Right ventricle myocardium superior (tissue), 1 donor: ENCODE measurements at regions not wholly inside any gene's neighbourhood (a gene's known extent, or its start where the extent isn't known, plus 50 kb on each side); places are given as distances from the start of the nearest gene placed in this dataset.
"Not testable (repeated sequence)": the region's sequence is repeated elsewhere in the genome, so short reads cannot be mapped to it uniquely, and the experiment has no call there.

Experiments
- ATAC-seq: fragments of 200-7000 bp; cut with Tn5 transposase; one replicate; pipeline ENCODE4 v1.9.1; 2020; ENCODE audit warnings: mild to moderate bottlenecking; ENCODE audit not compliant: poor library complexity
- DNase-seq: peaks from one replicate; pipeline ENCODE4 v3.0.0-alpha.2; 2020
- intact Hi-C: fragments of 100-400 bp; cut with DNase I; formaldehyde crosslinking; loops from one replicate; pipeline ENCODE4 v1.11.2; 2022
- donor health status: DM: no; HTN: yes; CAD: no; lungs with severe emphysema.

DNA sequence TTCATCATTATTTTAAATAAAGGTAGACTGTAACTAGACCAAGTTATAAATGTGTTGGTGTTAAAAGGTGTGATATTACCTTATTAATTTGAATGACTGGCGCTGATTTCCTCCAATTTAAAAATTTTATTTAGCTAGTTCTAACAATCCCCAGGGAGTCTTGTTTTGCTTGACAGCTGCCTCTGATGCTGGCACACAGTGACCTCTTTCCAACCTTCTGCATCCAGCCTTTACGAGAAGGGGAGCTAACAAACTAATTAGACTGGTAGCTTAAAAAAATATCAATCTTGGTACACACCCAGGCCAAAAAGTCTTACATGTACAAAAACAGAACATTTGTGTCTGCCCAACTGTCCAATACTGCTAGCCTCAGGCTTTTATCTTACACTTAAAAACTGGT lies 51.8 kb upstream of the ENPEP start:
- DNase-seq = no peak
- ATAC-seq = no peak

DNA sequence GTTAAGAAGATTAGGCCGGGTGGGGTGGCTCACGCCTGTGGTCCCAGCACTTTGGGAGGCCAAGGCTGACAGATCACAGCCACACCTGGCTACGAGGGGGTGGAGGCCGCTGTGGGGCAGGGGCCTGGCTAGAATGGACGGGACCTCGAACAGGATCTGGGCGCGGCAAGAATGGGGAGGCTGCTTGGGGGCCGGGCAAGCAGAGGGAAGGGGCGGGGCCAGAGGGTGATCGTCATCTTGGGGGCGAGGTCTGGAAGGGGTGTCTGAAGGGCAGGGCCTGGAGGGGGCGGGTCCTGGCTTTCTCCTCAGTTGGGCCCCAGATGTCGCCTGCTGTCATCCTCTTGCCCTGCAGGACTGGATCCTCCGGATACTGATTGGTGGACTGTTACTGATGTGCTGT lies 57.3 kb upstream of the ENPEP start:
- DNase-seq (no peak), ATAC-seq (no peak)
- intact Hi-C loops = no loop called here

More for the DNA sequence above, 51.8 kb upstream of the ENPEP start:
- intact Hi-C loops = no loop called here

DNA sequence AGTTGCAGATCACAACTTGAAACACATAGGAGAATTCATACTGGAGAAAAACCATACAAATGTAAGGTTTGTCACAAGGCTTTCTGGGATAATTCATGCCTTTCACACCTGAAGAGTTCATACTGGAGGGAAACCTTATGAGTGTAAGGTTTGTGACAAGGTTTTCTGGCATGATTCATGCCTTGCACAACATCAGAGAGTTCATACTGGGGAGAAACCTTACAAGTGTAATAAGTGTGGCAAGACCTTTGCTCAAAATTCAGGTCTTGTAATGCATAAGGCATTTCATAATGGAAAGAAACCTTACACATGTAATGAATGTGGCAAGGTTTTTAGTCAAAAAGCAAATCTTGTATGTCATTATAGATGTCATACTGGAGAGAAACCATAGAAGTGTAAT lies 58.8 kb upstream of the ENPEP start:
- ATAC-seq = no peak
- intact Hi-C loops = no loop called here

DNA sequence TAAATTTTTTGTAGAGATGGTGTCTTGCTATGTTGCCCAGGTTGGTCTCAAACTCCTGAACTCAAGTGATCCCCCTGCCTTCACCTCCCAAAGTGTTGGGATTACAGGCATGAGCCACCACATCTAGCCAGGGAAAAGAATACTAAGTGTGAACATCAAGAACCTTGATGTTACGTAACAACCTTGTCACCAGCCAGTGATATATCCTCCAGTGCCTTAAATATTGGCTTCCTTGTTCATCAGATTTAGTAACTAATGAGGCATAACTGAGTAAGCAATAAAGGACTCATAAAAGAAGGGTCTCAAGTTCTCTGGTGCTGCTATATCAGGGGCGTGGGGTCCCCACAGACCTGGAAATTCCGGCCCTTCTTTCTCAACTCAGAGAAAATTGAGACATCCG lies 60.5 kb upstream of the ENPEP start:
- intact Hi-C loops = no loop called here
- DNase-seq = no peak
- ATAC-seq = no peak

More for the DNA sequence above, 58.8 kb upstream of the ENPEP start:
- DNase-seq = no peak

DNA sequence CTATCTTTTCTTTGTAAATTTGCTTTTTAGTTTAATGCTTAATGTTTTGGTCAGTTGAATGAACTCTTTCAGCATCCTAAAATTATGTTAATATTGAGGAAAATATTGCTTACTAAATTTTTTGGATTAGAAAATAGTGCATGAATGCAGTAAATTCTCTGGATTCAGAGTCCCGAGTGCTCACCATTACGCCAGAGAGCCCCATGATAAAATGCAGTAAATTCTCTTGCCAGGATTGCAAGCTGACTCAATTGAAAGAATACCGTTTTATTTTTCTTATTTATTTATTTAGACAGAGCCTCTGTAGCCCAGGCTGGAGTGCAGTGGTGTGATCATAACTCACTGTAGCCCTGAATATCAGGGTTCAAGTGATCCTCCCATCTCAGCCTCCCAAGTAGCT lies 60.9 kb upstream of the ENPEP start:
- intact Hi-C loops = no loop called here
- no peak for DNase-seq
- ATAC-seq = peak; percentile 25

DNA sequence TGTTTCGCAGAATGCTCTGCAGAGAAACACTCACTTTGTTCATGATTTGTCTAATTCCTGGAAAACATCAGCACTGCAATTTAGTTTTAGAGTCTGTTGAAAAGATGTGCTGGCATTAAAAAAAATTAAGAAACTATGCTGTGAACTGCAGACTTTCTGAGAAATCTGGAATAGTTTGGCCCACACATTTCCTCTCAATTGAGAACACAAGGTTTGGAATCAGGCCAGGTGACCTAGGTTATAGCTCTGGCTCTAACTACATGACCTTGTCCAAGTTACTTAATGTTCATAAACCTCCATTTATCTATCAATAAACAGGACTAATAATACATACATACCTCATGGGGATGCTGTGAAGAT lies 61.4 kb upstream of the ENPEP start:
- DNase-seq = no peak
- peak; percentile 41 for ATAC-seq
- intact Hi-C loops = no loop called here

DNA sequence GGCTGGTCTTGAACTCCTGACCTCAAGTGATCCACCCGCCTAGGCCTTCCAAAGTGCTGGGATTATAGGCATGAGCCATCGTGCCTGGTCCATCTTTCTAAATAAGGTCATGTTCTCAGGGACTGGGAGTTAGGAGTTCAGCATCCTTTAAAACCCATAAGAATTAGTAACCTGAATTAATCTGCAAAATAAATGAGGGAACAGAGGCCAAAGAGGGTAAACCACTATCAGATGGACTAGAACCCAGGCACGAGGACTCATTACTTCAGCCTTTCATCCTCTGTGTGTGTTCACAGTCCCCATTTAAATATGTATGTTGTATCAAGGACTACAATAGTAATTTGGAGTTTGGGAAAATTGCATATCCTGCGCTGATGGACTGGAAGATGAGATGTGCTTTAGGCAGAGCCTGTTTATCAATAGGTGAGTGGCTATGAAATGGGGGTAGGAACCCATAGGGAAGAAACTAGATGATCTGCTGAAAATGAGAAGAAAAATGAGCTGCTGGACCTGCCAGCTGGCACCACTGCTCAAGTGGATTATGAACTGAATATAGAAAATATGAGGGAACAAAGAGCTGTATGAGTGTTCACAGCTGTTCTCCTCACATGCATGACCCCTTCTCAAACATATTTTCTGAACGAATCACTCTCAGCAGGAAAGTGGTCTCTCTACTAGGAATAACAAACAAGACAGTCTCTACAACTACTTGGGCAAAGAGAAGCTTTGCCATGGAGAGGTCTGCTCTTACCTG lies 62.0 kb upstream of the ENPEP start:
- intact Hi-C loops, ATAC-seq, DNase-seq: not testable (repeated sequence)

DNA sequence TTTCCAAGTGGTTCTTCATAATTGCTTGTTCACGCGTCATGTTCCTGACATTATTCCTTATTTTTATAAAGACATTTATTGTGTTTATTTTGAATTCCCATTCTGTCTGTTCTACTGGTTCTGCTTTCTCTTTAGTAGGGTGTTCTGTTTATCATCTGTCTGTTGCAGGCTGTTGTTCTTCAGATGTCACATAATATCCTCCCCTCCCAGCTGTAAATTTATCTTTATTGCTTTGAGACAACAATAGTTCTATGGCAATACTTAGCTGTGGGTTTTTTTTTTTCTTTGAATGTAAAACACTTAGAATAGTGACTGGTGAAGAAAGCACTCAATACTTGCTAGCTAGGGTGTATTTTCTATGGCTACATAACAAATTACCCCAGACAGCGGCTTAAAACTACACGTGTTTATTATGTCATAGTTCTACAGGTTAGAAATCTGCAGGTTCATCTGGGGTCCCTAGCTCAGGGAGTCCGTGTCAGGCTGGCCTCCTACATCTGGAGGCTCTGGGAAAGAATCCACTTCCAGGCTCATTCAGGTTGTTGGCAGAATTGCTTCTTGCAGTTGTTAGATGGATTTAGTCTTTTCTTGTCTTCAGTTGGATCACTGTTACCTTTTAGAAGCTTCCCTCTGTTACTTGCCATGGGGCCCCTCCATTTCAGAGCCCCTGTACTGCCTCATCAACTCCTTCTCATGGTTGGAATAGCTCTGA lies 63.4 kb upstream of the ENPEP start:
- ATAC-seq (no peak), DNase-seq (no peak)
- intact Hi-C loops = no loop called here

DNA sequence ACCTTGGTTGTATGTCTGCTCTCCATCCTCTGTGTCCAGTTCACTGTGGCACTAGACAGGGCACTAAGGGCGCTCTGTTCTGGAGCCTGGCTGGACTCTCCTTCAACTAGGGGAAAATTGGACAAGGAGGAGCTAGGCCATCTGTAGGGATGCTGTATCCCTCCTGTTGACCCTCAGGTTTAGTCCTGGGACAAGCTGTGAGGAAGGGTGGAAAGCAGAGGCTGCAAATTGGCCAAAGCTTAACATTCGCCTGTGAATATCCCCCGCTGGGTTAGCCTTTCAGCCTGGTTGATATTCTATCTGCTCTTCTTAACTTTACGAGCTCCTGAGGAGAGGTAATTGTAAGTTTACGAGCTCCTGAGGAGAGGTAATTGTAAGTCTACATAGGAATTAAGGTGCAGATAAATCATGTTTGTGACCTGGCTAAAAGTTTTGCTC lies 64.4 kb upstream of the ENPEP start:
- DNase-seq = no peak
- intact Hi-C loops = no loop called here
- ATAC-seq = no peak

DNA sequence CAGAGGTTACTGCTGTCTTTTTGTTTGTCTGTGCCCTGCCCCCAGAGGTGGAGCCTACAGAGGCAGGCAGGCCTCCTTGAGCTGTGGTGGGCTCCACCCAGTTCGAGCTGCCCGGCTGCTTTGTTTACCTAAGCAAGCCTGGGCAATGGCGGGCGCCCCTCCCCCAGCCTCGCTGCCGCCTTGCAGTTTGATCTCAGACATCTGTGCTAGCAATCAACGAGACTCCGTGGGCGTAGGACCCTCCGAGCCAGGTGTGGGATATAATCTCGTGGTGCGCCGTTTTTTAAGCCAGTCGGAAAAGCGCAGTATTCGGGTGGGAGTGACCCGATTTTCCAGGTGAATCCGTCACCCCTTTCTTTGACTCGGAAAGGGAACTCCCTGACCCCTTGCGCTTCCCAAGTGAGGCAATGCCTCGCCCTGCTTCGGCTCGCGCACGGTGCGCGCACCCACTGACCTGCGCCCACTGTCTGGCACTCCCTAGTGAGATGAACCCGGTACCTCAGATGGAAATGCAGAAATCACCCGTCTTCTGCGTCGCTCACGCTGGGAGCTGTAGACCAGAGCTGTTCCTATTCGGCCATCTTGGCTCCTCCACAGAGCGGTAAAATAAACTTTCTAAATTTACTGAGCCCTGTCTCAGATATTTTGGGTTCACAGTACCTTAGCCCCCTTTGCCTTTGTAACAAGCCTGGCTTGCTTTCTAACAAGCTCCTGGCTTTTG lies 64.9 kb upstream of the ENPEP start:
- intact Hi-C loops, ATAC-seq, DNase-seq: not testable (repeated sequence)

DNA sequence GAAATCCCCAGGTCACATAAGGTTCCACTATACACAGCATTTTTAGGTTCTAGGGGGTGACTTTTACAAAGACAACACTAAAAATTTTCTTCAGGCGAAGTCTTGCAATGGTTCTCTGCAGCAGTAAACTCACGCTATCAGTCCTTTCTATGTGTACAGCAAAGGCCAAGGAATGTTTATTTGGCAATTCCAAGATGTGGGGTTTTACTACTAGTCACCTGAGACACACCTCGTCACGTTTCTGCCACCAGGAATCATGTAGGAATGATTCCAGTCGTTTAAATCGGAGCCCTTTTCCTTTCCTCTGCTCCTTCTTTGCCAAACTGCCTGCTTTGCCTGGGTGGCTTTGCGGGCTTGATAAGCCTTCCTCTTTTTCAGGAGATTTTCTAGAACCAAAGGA lies 75.9 kb upstream of the ENPEP start:
- ATAC-seq (no peak), DNase-seq (no peak)
- intact Hi-C loops = no loop called here

DNA sequence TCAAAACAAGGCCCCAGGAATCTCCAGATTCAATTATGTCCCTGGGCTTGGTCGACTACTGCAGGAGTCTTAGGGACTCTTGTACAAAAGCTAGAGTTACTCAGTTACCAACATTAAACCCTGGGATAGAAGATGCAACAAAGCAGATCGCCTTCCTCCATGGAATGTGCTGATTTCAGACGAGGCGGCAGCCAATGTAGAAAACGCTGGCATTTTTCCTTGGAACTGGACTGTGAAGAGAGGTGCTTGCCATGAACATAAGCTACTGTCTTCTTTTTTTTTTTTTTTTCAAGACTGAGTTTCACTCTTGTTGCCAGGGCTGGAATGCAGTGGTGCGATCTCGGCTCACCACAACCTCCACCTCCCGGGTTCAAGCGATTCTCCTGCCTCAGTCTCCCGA lies 76.9 kb upstream of the ENPEP start:
- ATAC-seq, DNase-seq, intact Hi-C loops: not testable (repeated sequence)

DNA sequence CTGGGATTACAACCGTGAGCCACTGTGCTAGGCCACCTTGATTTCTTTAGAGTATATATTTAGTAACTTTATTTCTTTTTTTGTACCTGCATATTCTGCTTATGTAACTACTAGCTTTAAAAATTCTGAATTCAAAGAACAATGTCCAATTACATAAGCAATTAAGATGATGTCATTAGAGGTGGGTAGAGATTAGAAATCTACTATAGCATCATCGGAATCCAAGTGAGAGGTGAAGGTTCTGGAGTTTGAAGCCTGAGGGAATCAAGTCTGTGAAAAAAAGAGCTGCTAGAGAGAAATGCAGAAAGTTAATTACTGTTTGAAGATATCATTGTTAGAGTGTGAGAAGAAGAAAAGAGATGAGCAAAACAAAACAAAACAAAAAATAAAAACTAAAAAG lies 79.0 kb upstream of the ENPEP start:
- intact Hi-C loops = no loop called here
- DNase-seq (no peak), ATAC-seq (no peak)

DNA sequence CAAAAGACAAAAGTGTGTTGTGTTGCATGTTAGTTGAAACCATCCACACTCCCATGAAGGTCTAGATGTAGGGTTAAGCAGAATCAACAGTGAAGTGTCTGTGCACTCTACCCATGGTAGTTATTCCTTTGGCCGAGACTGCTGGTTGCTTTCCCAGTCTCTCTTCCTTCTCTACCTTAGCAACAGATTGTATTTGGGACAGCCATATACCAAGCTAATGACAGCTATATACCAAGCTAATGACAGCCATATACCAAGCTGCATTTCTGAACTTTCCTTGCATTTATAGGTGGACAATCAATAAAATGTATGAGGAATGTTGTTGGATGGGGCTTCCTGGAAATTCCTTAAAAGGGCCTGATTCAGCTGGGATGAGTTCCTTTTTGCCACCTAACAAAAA lies 80.5 kb upstream of the ENPEP start:
- ATAC-seq (no peak), DNase-seq (no peak)
- intact Hi-C loops = no loop called here

DNA sequence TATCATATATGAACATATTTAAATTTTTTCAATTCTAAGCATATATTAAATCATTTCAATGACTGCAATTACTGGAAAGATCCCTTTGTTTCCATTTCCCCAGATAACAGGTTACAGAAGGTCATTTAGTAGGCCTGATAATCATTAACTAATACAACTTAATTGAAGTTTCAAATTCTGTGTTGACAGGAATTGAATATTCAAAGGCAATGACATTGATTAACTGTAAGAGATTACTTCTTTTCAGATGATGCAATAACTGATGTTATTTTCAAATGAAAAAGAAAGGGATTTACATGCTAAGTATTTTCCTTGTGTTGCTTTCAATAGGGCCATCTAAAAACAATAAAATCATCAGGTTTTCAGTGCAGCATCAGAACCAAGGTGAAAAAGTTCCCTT lies 81.1 kb upstream of the ENPEP start:
- DNase-seq (no peak), ATAC-seq (no peak)
- intact Hi-C loops = no loop called here

DNA sequence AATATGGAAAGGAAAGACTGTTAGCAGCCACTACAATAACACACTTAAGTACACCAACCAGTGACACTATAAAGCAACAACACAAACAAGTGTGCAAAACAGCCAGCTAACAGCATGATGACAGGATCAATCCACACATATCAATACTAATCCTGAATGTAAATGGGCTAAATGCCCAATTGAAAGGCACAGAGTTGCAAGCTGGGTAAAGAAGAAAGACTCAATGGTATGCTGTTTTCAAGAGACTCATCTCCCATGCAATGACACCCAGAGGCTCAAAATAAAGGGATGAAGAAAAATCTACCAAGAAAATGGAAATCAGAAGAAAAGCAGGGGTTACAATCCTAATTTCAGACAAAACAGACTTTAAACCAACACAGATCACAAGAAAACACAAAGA lies 94.2 kb upstream of the ENPEP start:
- DNase-seq = no peak
- intact Hi-C loops = no loop called here
- no peak for ATAC-seq

DNA sequence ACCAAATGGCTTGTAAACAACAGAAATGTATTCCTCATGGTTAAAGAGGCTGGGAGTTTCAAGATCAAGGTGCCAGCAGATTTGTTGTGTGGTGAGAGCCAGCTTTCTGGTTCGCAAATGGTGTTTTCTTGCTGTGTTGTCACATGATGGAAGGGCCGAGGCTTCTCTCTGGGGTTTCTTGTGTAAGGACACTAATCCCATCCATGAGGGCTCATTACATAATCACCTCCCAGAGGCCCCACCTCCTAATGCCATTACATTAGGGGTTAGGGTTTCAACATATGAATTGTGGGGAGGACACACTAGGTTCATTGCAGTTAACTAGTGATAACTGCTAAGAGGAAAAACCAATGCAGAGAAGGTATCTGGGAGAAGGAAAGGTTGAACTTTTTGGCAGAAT lies 103.5 kb upstream of the ENPEP start:
- no peak for DNase-seq
- ATAC-seq = no peak
- intact Hi-C loops = no loop called here

DNA sequence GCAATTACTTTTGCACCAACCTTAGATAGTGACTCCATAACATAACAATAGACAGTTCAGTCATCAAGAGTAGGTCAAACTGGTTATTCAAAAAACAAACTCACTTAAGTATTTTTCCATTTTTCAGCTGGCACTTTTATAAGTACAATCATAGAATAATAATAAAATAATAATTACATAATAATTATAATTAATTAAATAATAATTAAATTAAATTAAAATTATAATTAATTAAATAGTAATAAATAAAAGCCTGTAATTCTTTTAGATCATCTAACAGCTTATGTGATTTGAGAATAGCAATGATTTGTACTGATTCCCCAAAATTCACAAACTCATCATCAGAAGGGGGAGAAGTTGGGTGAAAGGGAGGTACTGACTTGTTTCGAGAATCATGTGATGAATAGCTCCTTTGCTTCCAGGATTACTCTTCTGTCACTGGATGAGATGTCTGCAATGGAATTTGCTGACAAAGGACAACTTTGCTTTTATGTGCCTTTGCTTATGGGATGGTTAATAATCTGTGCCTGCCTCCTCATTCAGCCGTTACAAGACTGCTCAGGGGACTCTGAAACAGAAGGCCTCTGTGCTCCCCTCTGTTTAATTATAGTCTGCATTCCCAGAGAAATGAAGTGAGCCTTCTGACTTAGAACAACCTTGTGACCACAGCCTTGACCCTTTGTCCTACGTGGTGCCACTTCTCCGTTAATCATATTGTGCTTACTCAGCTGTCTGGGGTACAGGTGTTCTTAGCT lies 104.8 kb upstream of the ENPEP start:
- intact Hi-C loops = no loop called here
- no peak for ATAC-seq
- no peak for DNase-seq

DNA sequence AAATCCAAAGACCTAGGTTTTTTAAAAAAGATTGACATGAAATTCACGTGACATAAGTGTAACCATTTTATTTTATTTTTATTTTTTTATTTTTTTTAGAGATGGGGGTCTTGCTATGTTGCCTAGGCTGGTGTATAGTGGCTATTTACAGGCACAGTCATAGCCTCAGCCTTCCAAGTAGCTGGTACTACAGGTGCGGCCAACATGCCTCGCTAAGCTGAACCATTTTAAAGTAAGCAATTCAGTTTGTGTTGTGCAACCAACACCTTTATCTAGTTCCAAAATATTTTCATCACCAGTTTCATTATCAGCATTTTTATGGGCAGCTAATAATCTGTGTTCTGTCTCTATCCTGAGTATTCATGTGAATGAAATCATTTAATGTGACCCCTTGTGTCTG lies 107.5 kb upstream of the ENPEP start:
- DNase-seq = no peak
- ATAC-seq = no peak
- intact Hi-C loops = no loop called here
